HCT116 (cell line): ENCODE measurements at regions not wholly inside any gene's neighbourhood (a gene's known extent, or its start where the extent isn't known, plus 50 kb on each side); places are given as distances from the start of the nearest gene placed in this dataset.

Experiments used
- ATAC-seq: fragments of 200-7000 bp; cut with Tn5 transposase; 2 replicates; pipeline ENCODE4 v1.9.1; 2020; ENCODE audit warnings: mild to moderate bottlenecking, moderate library complexity
- BruUV-seq: library from RNA; stranded (reverse); fragments of 400-500 nt; replicated peaks from 2 replicates; lab custom pipeline; 2021; lab: Mats Ljungman, UMichigan
- CTCF ChIA-PET: fragments of 300-600 bp; sonication (Branson Sonifier 250); formaldehyde crosslinking; loops from one replicate; lab custom pipeline; 2021; ENCODE audit warnings: antibody characterized with exemption; lab: Charles Lee
- POLR2A ChIA-PET: fragments of 300-600, 350-600 bp; sonication (Branson Sonifier 250); formaldehyde crosslinking; loops from one replicate; lab custom pipeline; 2021; ENCODE audit warnings: antibody characterized with exemption; lab: Charles Lee
- RAD21 ChIA-PET, 2 experiments: fragments of 300-600 bp; sonication (Branson Sonifier 250); formaldehyde crosslinking; loops; one replicate each; lab custom pipeline; 2023; ENCODE audit warnings: low total read pairs in 2 of 2; ENCODE audit not compliant: uncharacterized antibody in 2 of 2, unreplicated experiment in 2 of 2, low non-redundant PET in 1 of 2; lab: Charles Lee
- DNase-seq: peaks from one replicate; pipeline ENCODE4 v3.0.0-alpha.2; 2010; ENCODE audit warnings: low read depth, low spot score
- H2AFZ ChIP-seq: fragments of 200-600 bp; shearing (Covaris generic), sonication (generic); 2 replicates; pipeline ENCODE4 v1.6.1; 2017; ENCODE audit warnings: low read depth, mixed run types, mixed read lengths, antibody characterized with exemption, low read length; ENCODE audit not compliant: poor library complexity, severe bottlenecking
- H3K27ac ChIP-seq: 2 replicates; pipeline ENCODE4 v1.5.1; 2012; ENCODE audit warnings: low read depth, low read length
- H3K27me3 ChIP-seq: fragments of 200-600 bp; sonication (generic); 2 replicates; pipeline ENCODE4 v1.6.1; 2016; ENCODE audit warnings: mixed run types, low read length, mixed read lengths; ENCODE audit not compliant: insufficient read depth
- H3K36me3 ChIP-seq, 2 experiments: fragments of 200-500 bp in 1 of 2; fragments of 200-600 bp in 1 of 2; sonication (Bioruptor generic) in 1 of 2; sonication (generic) in 1 of 2; 2 replicates each; pipeline versions ENCODE4 v1.5.1 to v1.6.1; 2014 to 2016; ENCODE audit warnings: low read length in 2 of 2, inconsistent platforms in 1 of 2, mixed read lengths in 1 of 2, mixed run types in 1 of 2; ENCODE audit not compliant: insufficient read depth in 2 of 2, control insufficient read depth in 1 of 2
- H3K4me1 ChIP-seq, 2 experiments: fragments of 200-600 bp in 1 of 2; sonication (generic) in 1 of 2; 2 replicates each; pipeline versions ENCODE4 v1.5.1 to v1.6.1; 2012 to 2017; ENCODE audit warnings: low read length in 2 of 2, inconsistent platforms in 1 of 2, mild to moderate bottlenecking in 1 of 2, mixed read lengths in 1 of 2, mixed run types in 1 of 2, moderate library complexity in 1 of 2; ENCODE audit not compliant: insufficient read depth in 2 of 2, control insufficient read depth in 1 of 2
- H3K4me2 ChIP-seq: fragments of 200-600 bp; sonication (generic); 2 replicates; pipeline ENCODE4 v1.6.1; 2017; ENCODE audit warnings: mixed run types, low read length, mixed read lengths
- H3K4me3 ChIP-seq, 2 experiments: fragments of 200-600 bp in 1 of 2; sonication (generic) in 1 of 2; replicated peaks in 1 of 2; 2 replicates each; pipeline ENCODE4 v1.5.1; 2011 to 2016; ENCODE audit warnings: low read length in 2 of 2, control low read depth in 1 of 2, low read depth in 1 of 2, mild to moderate bottlenecking in 1 of 2, mixed read lengths in 1 of 2, mixed run types in 1 of 2
- H3K79me2 ChIP-seq: fragments of 200-600 bp; sonication (generic); 2 replicates; pipeline ENCODE4 v1.6.1; 2017; ENCODE audit warnings: mild to moderate bottlenecking, mixed run types, low read length, moderate library complexity, mixed read lengths; ENCODE audit not compliant: insufficient read depth
- H3K9ac ChIP-seq: fragments of 200-600 bp; sonication (generic); 2 replicates; pipeline ENCODE4 v1.6.1; 2016; ENCODE audit warnings: low read length, mixed read lengths
- H3K9me2 ChIP-seq: fragments of 200-600 bp; sonication (generic), shearing (Covaris generic); 2 replicates; pipeline ENCODE4 v1.6.1; 2017; ENCODE audit warnings: mixed run types, mild to moderate bottlenecking, moderate library complexity; ENCODE audit not compliant: insufficient read depth
- H3K9me3 ChIP-seq, 2 experiments: fragments of 200-500 bp in 1 of 2; fragments of 200-600 bp in 1 of 2; sonication (Bioruptor generic) in 1 of 2; sonication (generic) in 1 of 2; 2 replicates each; pipeline ENCODE4 v1.6.1; 2014 to 2017; ENCODE audit warnings: low read length in 2 of 2, mixed read lengths in 2 of 2, inconsistent platforms in 1 of 2, low read depth in 1 of 2, mild to moderate bottlenecking in 1 of 2, mixed run types in 1 of 2, moderate library complexity in 1 of 2; ENCODE audit not compliant: control insufficient read depth in 1 of 2, insufficient read depth in 1 of 2
- H4K20me1 ChIP-seq: fragments of 200-600 bp; sonication (generic), shearing (Covaris generic); 2 replicates; pipeline ENCODE4 v1.6.1; 2017; ENCODE audit warnings: mixed run types, mild to moderate bottlenecking, moderate library complexity; ENCODE audit not compliant: insufficient read depth
- EZH2 ChIP-seq: fragments of 200-600 bp; sonication (generic); IDR thresholded peaks from 2 replicates; pipeline ENCODE4 v1.6.1; 2017; ENCODE audit warnings: antibody characterized with exemption, mixed run types
- EZH2phosphoT487 ChIP-seq: fragments of 200-600 bp; IDR thresholded peaks from 2 replicates; pipeline ENCODE4 v1.6.1; 2018; ENCODE audit warnings: antibody characterized with exemption, borderline replicate concordance
- JUND ChIP-seq: IDR thresholded peaks from 2 replicates; pipeline ENCODE4 v1.6.1; 2012
- SP1 ChIP-seq: IDR thresholded peaks from 2 replicates; pipeline ENCODE4 v1.6.1; 2012; ENCODE audit warnings: low read depth
- SRF ChIP-seq: IDR thresholded peaks from 2 replicates; pipeline ENCODE4 v1.6.1; 2012; ENCODE audit warnings: low read depth
- intact Hi-C: fragments of 100-400 bp; cut with micrococcal nuclease; formaldehyde crosslinking; loops from 2 replicates; pipeline ENCODE4 v1.10.0; 2022
- TF ChIP-seq, protein P1 (sequence below): IDR thresholded peaks from 2 replicates; pipeline ENCODE4 v1.6.1; 2011; ENCODE audit warnings: mild to moderate bottlenecking, low read length, moderate library complexity; ENCODE audit not compliant: insufficient replicate concordance; ENCODE audit errors: extremely low read depth
- TF ChIP-seq, protein P2 (sequence below), 3 experiments: fragments of 200-600 bp in 1 of 3; sonication (generic) in 1 of 3; IDR thresholded peaks in 2 of 3; conservative IDR thresholded peaks in 1 of 3; 2 replicates each; pipeline ENCODE4 v1.5.1; 2012 to 2017; ENCODE audit warnings: low read depth in 2 of 3, low read length in 2 of 3, antibody characterized with exemption in 1 of 3, borderline replicate concordance in 1 of 3, control low read depth in 1 of 3, mild to moderate bottlenecking in 1 of 3, mixed read lengths in 1 of 3, mixed run types in 1 of 3, moderate library complexity in 1 of 3; ENCODE audit not compliant: insufficient read depth in 1 of 3

GRCh38 chr14:53231171-53231570 is 78.0 kb upstream of the DDHD1 start:
- H3K9ac ChIP-seq, result no peak overlapping the region
- ATAC-seq (no peak), DNase-seq (no peak)
- no peaks in the 10 kb centered on the region for H3K4me1 ChIP-seq
- H3K9me2 ChIP-seq, result no peaks in the 10 kb centered on the region
- ChIA-PET CTCF (interaction anchor here (0.8 kb wide), 1 partner anchor 14 kb away, joined by 3 read pairs; no protein-coding TSS in a partner anchor), RAD21 (no interaction called here), POLR2A (no interaction called here)
- H4K20me1 ChIP-seq, result no peaks in the 10 kb centered on the region
- H3K79me2 ChIP-seq, result no peaks in the 10 kb centered on the region
- H3K4me3 ChIP-seq, result no peak overlapping the region
- no peaks in the 10 kb centered on the region for H3K27me3 ChIP-seq
- TF ChIP-seq JUND (no peak), EZH2phosphoT487 (no peak), EZH2 (no peak)
- no peak overlapping the region for H3K27ac ChIP-seq
- H3K4me2 ChIP-seq, result no peak overlapping the region
- no TSS peak for BruUV-seq
- intact Hi-C loops, result no loop called here
- no peaks in the 10 kb centered on the region for H3K9me3 ChIP-seq
- H3K36me3 ChIP-seq, result no peaks in the 10 kb centered on the region
- no peak overlapping the region for H2AFZ ChIP-seq

DNA sequence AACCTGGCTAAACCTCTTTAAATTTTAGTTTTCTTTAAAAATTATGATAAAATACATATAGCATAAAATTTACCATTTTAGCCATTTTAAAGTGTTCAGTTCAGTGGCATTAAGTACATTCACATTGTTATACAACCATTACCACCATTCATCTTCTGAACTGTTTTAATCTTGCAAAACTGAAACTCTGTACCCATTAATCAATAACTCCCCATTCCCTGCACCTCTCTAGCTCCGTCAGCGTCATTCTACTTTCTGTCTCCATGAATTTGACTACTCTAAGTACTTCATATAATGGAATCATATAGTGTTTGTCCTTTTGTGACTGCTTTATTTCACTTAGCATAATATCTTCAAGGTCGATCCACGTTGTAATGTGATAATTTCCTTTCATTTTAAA is 75.8 kb upstream of the DDHD1 start:
- BruUV-seq, result no TSS peak
- TF ChIP-seq, protein P1, sequence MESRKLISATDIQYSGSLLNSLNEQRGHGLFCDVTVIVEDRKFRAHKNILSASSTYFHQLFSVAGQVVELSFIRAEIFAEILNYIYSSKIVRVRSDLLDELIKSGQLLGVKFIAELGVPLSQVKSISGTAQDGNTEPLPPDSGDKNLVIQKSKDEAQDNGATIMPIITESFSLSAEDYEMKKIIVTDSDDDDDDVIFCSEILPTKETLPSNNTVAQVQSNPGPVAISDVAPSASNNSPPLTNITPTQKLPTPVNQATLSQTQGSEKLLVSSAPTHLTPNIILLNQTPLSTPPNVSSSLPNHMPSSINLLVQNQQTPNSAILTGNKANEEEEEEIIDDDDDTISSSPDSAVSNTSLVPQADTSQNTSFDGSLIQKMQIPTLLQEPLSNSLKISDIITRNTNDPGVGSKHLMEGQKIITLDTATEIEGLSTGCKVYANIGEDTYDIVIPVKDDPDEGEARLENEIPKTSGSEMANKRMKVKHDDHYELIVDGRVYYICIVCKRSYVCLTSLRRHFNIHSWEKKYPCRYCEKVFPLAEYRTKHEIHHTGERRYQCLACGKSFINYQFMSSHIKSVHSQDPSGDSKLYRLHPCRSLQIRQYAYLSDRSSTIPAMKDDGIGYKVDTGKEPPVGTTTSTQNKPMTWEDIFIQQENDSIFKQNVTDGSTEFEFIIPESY, result no peak
- TF ChIP-seq SP1 (no peak), SRF (no peak), EZH2 (no peak)
- TF ChIP-seq, protein P2, sequence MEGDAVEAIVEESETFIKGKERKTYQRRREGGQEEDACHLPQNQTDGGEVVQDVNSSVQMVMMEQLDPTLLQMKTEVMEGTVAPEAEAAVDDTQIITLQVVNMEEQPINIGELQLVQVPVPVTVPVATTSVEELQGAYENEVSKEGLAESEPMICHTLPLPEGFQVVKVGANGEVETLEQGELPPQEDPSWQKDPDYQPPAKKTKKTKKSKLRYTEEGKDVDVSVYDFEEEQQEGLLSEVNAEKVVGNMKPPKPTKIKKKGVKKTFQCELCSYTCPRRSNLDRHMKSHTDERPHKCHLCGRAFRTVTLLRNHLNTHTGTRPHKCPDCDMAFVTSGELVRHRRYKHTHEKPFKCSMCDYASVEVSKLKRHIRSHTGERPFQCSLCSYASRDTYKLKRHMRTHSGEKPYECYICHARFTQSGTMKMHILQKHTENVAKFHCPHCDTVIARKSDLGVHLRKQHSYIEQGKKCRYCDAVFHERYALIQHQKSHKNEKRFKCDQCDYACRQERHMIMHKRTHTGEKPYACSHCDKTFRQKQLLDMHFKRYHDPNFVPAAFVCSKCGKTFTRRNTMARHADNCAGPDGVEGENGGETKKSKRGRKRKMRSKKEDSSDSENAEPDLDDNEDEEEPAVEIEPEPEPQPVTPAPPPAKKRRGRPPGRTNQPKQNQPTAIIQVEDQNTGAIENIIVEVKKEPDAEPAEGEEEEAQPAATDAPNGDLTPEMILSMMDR (IDR thresholded peaks at IDR 0.05 in 2 of 3, conservative IDR thresholded peaks at IDR 0.05 in 1 of 3; ENCODE audit: borderline replicate concordance in 1 of 3, insufficient read depth in 1 of 3, low read depth in 2 of 3, low read length in 2 of 3), result no peak
- H3K79me2 ChIP-seq, result no peaks in the 10 kb centered on the region
- no peak overlapping the region for H3K4me2 ChIP-seq
- no peaks in the 10 kb centered on the region for H4K20me1 ChIP-seq
- no peak overlapping the region for H3K9ac ChIP-seq
- ChIA-PET RAD21 (no interaction called here), POLR2A (no interaction called here), CTCF (no interaction called here)
- no peaks in the 10 kb centered on the region for H3K27me3 ChIP-seq
- no peaks in the 10 kb centered on the region for H3K9me2 ChIP-seq
- H3K4me1 ChIP-seq, result no peaks in the 10 kb centered on the region
- intact Hi-C loops, result no loop called here
- H3K9me3 ChIP-seq, result peaks cover 0 to 5% of the 10 kb centered on the region in 2 experiments; a peak in 1 of 4 replicates
- no peak overlapping the region for H3K27ac ChIP-seq
- DNase-seq (no peak), ATAC-seq (no peak)
- H3K4me3 ChIP-seq, result no peak overlapping the region
- no peak overlapping the region for H2AFZ ChIP-seq
- H3K36me3 ChIP-seq, result no peaks in the 10 kb centered on the region
